ENCODE measurements at regions not wholly inside any gene's neighbourhood (a gene's known extent, or its start where the extent isn't known, plus 50 kb on each side); places are given as distances from the start of the nearest gene placed in this dataset.

- TF ChIP-seq CTCF (conservative IDR thresholded peaks at IDR 0.05) = no peak
- no peak for TF ChIP-seq ZFX (IDR thresholded peaks at IDR 0.05)
These were observed 1453.3 kb upstream of the TENM3 start for GRCh38 chr4:180789929-180790328.

Measured in C4-2B (cell line).